ENCODE measurements at regions not wholly inside any gene's neighbourhood (a gene's known extent, or its start where the extent isn't known, plus 50 kb on each side); places are given as distances from the start of the nearest gene placed in this dataset.
"Not testable (repeated sequence)": the region's sequence is repeated elsewhere in the genome, so short reads cannot be mapped to it uniquely, and the experiment has no call there.

DNA sequence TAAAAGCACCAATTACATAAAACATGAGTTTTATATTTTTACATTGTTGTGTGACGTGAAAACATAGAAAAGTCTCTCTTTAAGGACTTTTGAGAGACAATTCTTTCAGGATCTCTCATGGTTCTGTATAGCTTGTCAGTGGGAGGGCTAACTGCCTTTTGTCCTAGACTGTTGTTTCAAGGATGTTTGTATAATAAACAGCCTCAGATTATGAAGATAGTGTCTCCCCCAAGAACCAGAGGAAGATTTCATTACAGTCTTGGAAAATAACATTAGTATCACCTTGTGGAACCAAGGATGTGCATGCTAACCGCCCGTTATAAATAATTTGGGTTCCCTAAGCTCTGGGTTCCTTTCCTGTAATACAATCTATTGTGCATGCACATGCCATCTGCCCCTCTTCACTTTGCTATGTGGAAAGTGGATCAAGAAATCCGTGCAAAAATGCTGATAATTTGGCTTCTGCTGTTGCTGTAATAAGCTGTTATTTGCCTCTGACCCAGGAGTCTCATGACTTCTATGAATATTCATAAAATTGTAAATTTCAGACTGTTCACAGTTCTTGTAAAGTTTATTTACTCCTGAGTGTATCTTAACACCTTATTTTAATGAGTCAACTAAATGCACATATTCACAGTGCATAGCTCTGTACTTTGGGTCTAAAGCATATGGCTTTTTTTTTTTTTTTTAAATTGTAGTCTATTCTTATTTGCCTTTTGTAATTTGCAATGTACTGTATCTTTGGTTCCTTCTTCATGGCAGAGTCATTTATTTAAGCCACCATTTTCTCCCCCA is 265.5 kb downstream of the PTH2R start:
- TF ChIP-seq, protein P1, sequence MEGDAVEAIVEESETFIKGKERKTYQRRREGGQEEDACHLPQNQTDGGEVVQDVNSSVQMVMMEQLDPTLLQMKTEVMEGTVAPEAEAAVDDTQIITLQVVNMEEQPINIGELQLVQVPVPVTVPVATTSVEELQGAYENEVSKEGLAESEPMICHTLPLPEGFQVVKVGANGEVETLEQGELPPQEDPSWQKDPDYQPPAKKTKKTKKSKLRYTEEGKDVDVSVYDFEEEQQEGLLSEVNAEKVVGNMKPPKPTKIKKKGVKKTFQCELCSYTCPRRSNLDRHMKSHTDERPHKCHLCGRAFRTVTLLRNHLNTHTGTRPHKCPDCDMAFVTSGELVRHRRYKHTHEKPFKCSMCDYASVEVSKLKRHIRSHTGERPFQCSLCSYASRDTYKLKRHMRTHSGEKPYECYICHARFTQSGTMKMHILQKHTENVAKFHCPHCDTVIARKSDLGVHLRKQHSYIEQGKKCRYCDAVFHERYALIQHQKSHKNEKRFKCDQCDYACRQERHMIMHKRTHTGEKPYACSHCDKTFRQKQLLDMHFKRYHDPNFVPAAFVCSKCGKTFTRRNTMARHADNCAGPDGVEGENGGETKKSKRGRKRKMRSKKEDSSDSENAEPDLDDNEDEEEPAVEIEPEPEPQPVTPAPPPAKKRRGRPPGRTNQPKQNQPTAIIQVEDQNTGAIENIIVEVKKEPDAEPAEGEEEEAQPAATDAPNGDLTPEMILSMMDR (IDR thresholded peaks at IDR 0.05) = no peak
- H3K27ac ChIP-seq = no peak overlapping the region
- intact Hi-C loops (cut with DNase I) = no loop called here
- no peak for DNase-seq (ENCODE audit: low spot score in 2 of 2)
- H3K27me3 ChIP-seq = no peaks in the 10 kb centered on the region
- H3K4me3 ChIP-seq = no peak overlapping the region
- no peaks in the 10 kb centered on the region for H3K9me3 ChIP-seq
- H3K36me3 ChIP-seq = no peaks in the 10 kb centered on the region
- H3K4me1 ChIP-seq = no peaks in the 10 kb centered on the region

DNA sequence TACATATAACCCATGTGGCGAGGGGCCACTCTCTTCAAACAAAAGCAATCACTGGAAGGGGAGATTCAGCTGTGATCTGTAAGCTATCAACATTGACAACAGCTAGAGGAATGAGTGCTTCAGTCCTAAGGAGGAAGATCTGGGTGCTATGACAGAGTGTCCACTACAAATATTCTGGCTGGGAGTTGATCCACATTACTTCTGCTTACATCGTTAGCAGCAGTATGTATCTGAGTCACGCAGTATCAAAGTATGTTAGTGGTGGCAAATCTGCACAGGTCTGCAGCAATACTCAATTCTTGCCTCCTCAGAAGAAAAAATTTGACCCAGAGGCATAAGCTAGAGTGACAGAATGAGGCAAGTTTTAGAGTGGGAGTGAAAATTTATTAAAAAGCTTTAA is 267.0 kb downstream of the PTH2R start:
- TF ChIP-seq, protein P1 (IDR thresholded peaks at IDR 0.05) = no peak
- Histone ChIP-seq H3K27ac (no peak overlapping the region), H3K27me3 (no peaks in the 10 kb centered on the region), H3K9me3 (no peaks in the 10 kb centered on the region), H3K4me3 (no peak overlapping the region), H3K36me3 (no peaks in the 10 kb centered on the region), H3K4me1 (no peaks in the 10 kb centered on the region)
- intact Hi-C loops (cut with DNase I) = no loop called here
- DNase-seq (ENCODE audit: low spot score in 2 of 2) = no peak

- H3K4me1 ChIP-seq = no peaks in the 10 kb centered on the region
- H3K36me3 ChIP-seq = no peaks in the 10 kb centered on the region
- no peaks in the 10 kb centered on the region for H3K9me3 ChIP-seq
- intact Hi-C loops (cut with DNase I) = no loop called here
- no peak overlapping the region for H3K27ac ChIP-seq
- no peaks in the 10 kb centered on the region for H3K27me3 ChIP-seq
- H3K4me3 ChIP-seq = no peak overlapping the region
- DNase-seq (ENCODE audit: low spot score in 2 of 2) = no peak
- TF ChIP-seq, protein P1 (IDR thresholded peaks at IDR 0.05) = no peak
Observed at GRCh38 chr2:208674919-208675318, 268.3 kb downstream of the PTH2R start.

DNA sequence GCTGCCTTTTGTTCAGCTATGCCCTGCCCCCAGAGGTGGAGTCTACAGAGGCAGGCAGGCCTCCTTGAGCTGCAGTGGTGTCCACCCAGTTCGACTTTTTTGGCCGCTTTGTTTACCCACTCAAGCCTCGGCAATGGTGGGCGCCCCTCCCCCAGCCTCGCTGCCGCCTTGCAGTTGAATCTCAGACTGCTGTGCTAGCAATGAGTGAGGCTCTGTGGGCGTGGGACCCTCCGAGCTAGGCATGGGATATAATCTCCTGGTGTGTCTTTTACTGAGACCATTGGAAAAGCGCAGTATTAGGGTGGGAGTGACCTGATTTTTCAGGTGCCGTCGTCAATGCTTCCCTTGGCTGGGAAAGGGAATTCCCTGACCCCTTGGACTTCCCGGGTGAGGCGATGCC is 279.3 kb downstream of the PTH2R start:
- H3K27me3 ChIP-seq; H3K4me1 ChIP-seq; intact Hi-C loops (cut with DNase I); H3K4me3 ChIP-seq; H3K9me3 ChIP-seq; H3K36me3 ChIP-seq; H3K27ac ChIP-seq; DNase-seq (ENCODE audit: low spot score in 2 of 2): not testable (repeated sequence)

GRCh38 chr2:208686665-208687064 is 280.1 kb downstream of the PTH2R start:
- no peaks in the 10 kb centered on the region for H3K4me1 ChIP-seq
- intact Hi-C loops (cut with DNase I) = no loop called here
- peaks cover 0 to 5% of the 10 kb centered on the region in 2 donors for H3K9me3 ChIP-seq
- no peak overlapping the region for H3K27ac ChIP-seq
- DNase-seq (ENCODE audit: low spot score in 2 of 2) = no peak
- H3K27me3 ChIP-seq = no peaks in the 10 kb centered on the region
- H3K4me3 ChIP-seq = no peak overlapping the region
- TF ChIP-seq, protein P1 (IDR thresholded peaks at IDR 0.05) = no peak
- no peaks in the 10 kb centered on the region for H3K36me3 ChIP-seq

DNA sequence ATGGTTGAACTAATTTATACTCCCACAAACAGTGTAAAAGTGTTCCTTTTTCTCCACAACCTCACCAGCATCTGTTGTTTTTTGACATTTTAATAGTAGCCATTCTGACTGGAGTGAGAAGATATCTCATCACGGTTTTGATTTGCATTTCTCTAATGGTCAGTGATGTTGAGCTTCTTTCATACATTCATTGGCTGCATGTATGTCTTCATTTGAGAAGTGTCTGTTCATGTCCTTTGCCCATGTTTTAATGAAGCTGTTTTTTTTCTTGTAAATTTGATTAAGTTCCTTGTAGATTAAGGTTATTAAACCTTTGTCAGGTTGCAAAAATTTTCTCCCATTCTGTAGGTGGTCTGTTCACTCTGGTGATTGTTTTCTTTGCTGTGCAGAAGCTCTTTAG is 281.1 kb downstream of the PTH2R start:
- H3K9me3 ChIP-seq; H3K36me3 ChIP-seq; H3K27me3 ChIP-seq; H3K4me1 ChIP-seq; H3K27ac ChIP-seq; DNase-seq (ENCODE audit: low spot score in 2 of 2); H3K4me3 ChIP-seq; intact Hi-C loops (cut with DNase I): not testable (repeated sequence)

DNA sequence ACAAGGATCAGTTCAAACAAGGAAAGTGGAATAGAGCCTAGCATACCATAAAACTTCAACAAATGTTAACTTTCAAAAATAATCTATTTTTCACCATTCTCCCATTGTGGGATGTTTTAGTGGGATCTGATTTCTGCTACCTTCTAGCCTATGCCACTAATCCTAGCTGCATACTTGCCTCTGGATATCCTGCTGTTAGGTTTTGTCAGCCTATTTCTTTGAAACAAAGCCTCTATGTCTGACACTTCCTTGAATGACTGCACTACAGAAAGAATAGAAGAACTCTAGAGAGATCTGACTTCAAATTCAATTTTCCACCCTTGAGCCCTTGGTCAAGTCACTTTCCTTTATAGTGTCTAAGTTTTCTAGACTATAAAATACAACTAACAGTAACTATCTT is 291.5 kb downstream of the PTH2R start:
- no peaks in the 10 kb centered on the region for H3K4me1 ChIP-seq
- DNase-seq (ENCODE audit: low spot score in 2 of 2) = no peak

More for the DNA sequence above, 291.5 kb downstream of the PTH2R start:
- H3K36me3 ChIP-seq = no peaks in the 10 kb centered on the region
- H3K9me3 ChIP-seq = no peaks in the 10 kb centered on the region
- no peak overlapping the region for H3K27ac ChIP-seq
- no peak overlapping the region for H3K4me3 ChIP-seq
- TF ChIP-seq, protein P1 (IDR thresholded peaks at IDR 0.05) = no peak
- intact Hi-C loops (cut with DNase I) = no loop called here
- no peaks in the 10 kb centered on the region for H3K27me3 ChIP-seq
